ENCODE measurements at regions not wholly inside any gene's neighbourhood (a gene's known extent, or its start where the extent isn't known, plus 50 kb on each side); places are given as distances from the start of the nearest gene placed in this dataset.

DNA sequence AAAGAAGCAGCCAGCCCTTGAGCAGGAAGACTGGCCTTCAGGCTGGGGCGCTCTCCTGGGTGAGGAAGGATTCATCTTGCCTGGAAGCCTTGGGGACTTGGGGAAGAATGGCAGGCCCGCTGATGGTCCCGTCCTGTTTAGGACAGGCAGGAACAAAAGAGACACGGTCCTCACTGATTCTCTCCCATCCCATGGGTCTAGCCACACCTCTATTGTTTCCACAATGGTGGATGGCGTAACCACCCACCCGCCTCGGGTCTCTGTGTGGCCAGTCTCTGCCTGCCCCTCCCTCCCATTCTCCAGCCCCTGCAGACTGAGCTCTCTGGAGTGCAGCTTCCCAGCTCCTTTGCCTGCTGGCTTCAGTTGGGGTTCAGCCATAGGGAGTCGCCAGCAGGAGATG, 284.3 kb downstream of the UACA start:
- no peak overlapping the region for H3K4ac ChIP-seq (ENCODE audit: low read depth, low read length)
- H3K4me3 Mint-ChIP-seq, result no peak overlapping the region
- TF ChIP-seq, protein P1, sequence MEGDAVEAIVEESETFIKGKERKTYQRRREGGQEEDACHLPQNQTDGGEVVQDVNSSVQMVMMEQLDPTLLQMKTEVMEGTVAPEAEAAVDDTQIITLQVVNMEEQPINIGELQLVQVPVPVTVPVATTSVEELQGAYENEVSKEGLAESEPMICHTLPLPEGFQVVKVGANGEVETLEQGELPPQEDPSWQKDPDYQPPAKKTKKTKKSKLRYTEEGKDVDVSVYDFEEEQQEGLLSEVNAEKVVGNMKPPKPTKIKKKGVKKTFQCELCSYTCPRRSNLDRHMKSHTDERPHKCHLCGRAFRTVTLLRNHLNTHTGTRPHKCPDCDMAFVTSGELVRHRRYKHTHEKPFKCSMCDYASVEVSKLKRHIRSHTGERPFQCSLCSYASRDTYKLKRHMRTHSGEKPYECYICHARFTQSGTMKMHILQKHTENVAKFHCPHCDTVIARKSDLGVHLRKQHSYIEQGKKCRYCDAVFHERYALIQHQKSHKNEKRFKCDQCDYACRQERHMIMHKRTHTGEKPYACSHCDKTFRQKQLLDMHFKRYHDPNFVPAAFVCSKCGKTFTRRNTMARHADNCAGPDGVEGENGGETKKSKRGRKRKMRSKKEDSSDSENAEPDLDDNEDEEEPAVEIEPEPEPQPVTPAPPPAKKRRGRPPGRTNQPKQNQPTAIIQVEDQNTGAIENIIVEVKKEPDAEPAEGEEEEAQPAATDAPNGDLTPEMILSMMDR (conservative IDR thresholded peaks at IDR 0.05), result no peak
- H3K4me1 Mint-ChIP-seq, result no peaks in the 10 kb centered on the region; a peak in 1 of 4 replicates
- H3K4me2 ChIP-seq (ENCODE audit: insufficient read depth, insufficient read length, low read length), result no peak overlapping the region
- no peak overlapping the region for H2BK120ac ChIP-seq (ENCODE audit: low read depth, low read length, poor library complexity, severe bottlenecking)
- no peaks in the 10 kb centered on the region; a peak in 1 of 5 replicates for H3K9me3 Mint-ChIP-seq
- H3K23me2 ChIP-seq (ENCODE audit: insufficient read length, low read depth, low read length, poor library complexity, severe bottlenecking), result no peaks in the 10 kb centered on the region
- H4K91ac ChIP-seq (ENCODE audit: insufficient read length, low read depth, low read length), result no peak overlapping the region
- H3K4me1 ChIP-seq (ENCODE audit: insufficient read depth, low read length), result no peaks in the 10 kb centered on the region
- H3K23ac ChIP-seq (ENCODE audit: insufficient read length, low read depth, low read length), result no peak overlapping the region
- H3K9ac ChIP-seq (ENCODE audit: extremely low read depth, insufficient read length, low read length), result no peak overlapping the region
- peaks cover 13% of the 10 kb centered on the region for H3K27me3 Mint-ChIP-seq (ENCODE audit: low read depth)
- H3K27ac ChIP-seq (ENCODE audit: insufficient read length, low read depth, low read length), result no peak overlapping the region
- H3K27ac Mint-ChIP-seq, result no peak overlapping the region; a peak in 1 of 7 replicates
- H2BK20ac ChIP-seq (ENCODE audit: low read depth, low read length, poor library complexity, severe bottlenecking), result no peak overlapping the region
- no peak overlapping the region for H2BK12ac ChIP-seq (ENCODE audit: insufficient read length, low read depth, low read length)
- no peaks in the 10 kb centered on the region for H4K20me1 ChIP-seq (ENCODE audit: control insufficient read depth, insufficient read depth, insufficient read length)
- no peaks in the 10 kb centered on the region for H3K79me2 ChIP-seq (ENCODE audit: insufficient read depth, low read length)
- no peak overlapping the region for H3K56ac ChIP-seq (ENCODE audit: insufficient read length, low read depth, low read length)
- DNase-seq, result no peak
- no peak overlapping the region for H2AK5ac ChIP-seq (ENCODE audit: insufficient read length, low read length)
- no CpG with 5 or more reads among the region's 8 CpGs for WGBS (ENCODE audit: extremely low coverage, insufficient read length, low lambda C conversion rate)
- H2BK5ac ChIP-seq (ENCODE audit: insufficient read length, low read length), result no peak overlapping the region
- H3K27me3 ChIP-seq (ENCODE audit: insufficient read depth, low read length), result no peaks in the 10 kb centered on the region
- no peak overlapping the region for H3T11ph ChIP-seq (ENCODE audit: low read length)
- H3K36me3 Mint-ChIP-seq (ENCODE audit: insufficient read depth in 1 of 3, low read depth in 3 of 3), result no peaks in the 10 kb centered on the region
- H4K5ac ChIP-seq (ENCODE audit: insufficient read length, low read depth, low read length), result no peak overlapping the region
- H3K18ac ChIP-seq (ENCODE audit: insufficient read length, low read depth, low read length), result no peak overlapping the region
- no peaks in the 10 kb centered on the region for H3K9me3 ChIP-seq (ENCODE audit: control insufficient read depth, low read depth, low read length)
- no peaks in the 10 kb centered on the region for H3K79me1 ChIP-seq (ENCODE audit: insufficient read depth, low read depth, low read length, poor library complexity, severe bottlenecking)
- no peak overlapping the region for H4K8ac ChIP-seq (replicated peaks; ENCODE audit: insufficient read length, low read depth, low read length)
- H2AFZ ChIP-seq (ENCODE audit: low read length), result no peak overlapping the region
- no peak overlapping the region for H3K14ac ChIP-seq (ENCODE audit: insufficient read depth, low read length)
- H2BK15ac ChIP-seq (ENCODE audit: low read depth, low read length), result no peak overlapping the region
